Naive thymus-derived CD4-positive, alpha-beta T cell (primary cell): ENCODE measurements at regions not wholly inside any gene's neighbourhood (a gene's known extent, or its start where the extent isn't known, plus 50 kb on each side); places are given as distances from the start of the nearest gene placed in this dataset.

ENCODE experiments used
- ATAC-seq: fragments of 150-1000 bp; cut with Tn5 transposase; 2 replicates; pipeline ENCODE4 v1.10.0; 2021; ENCODE audit warnings: mild to moderate bottlenecking, moderate library complexity
- CTCF ChIA-PET: fragments of 350-600 bp; sonication (Branson Sonifier 250); formaldehyde crosslinking; loops from one replicate; lab custom pipeline; 2021; ENCODE audit warnings: antibody characterized with exemption; lab: Charles Lee
- POLR2A ChIA-PET: fragments of 350-600 bp; sonication (Branson Sonifier 250); formaldehyde crosslinking; loops from one replicate; lab custom pipeline; 2021; ENCODE audit warnings: antibody characterized with exemption, inconsistent platforms; lab: Charles Lee
- DNase-seq, 9 donors: peaks; one replicate each; pipeline versions ENCODE4 v3.0.0 to v3.0.0-alpha.2; 2020 to 2022; ENCODE audit warnings: mixed read lengths in 1 of 9
- H3K27ac ChIP-seq: one replicate; pipeline ENCODE4 v1.7.0; 2013; ENCODE audit warnings: mild to moderate bottlenecking, low read depth, low read length, moderate library complexity
- H3K27me3 ChIP-seq, 2 donors: one replicate each; pipeline ENCODE4 v1.7.0; 2013; ENCODE audit warnings: low read length in 2 of 2, mild to moderate bottlenecking in 2 of 2, moderate library complexity in 2 of 2; ENCODE audit not compliant: control insufficient read depth in 2 of 2, insufficient read depth in 2 of 2
- H3K36me3 ChIP-seq, 3 experiments: 1 replicate in 2 of 3; 2 replicates in 1 of 3; pipeline ENCODE4 v1.7.0; 2013; ENCODE audit warnings: low read length in 3 of 3, mild to moderate bottlenecking in 3 of 3, moderate library complexity in 1 of 3; ENCODE audit not compliant: insufficient read depth in 3 of 3, control insufficient read depth in 2 of 3
- H3K4me1 ChIP-seq, 2 donors: one replicate each; pipeline ENCODE4 v1.7.0; 2013; ENCODE audit warnings: low read length in 2 of 2, mild to moderate bottlenecking in 2 of 2, moderate library complexity in 1 of 2; ENCODE audit not compliant: control insufficient read depth in 2 of 2, insufficient read depth in 2 of 2
- H3K4me3 ChIP-seq: 2 replicates; pipeline ENCODE4 v1.7.0; 2013; ENCODE audit warnings: mild to moderate bottlenecking, low read length
- H3K9me3 ChIP-seq, 3 experiments: 1 replicate in 2 of 3; 2 replicates in 1 of 3; pipeline ENCODE4 v1.7.0; 2013; ENCODE audit warnings: low read length in 3 of 3; ENCODE audit not compliant: control insufficient read depth in 2 of 3
- H3K27ac Mint-ChIP-seq, 9 donors: one replicate each; pipeline ENCODE4 v1.8.0; 2020 to 2022; ENCODE audit warnings: mixed read lengths in 9 of 9, mild to moderate bottlenecking in 8 of 9, moderate library complexity in 5 of 9, inconsistent platforms in 2 of 9
- H3K27me3 Mint-ChIP-seq, 5 donors: one replicate each; pipeline ENCODE4 v1.8.0; 2021 to 2022; ENCODE audit warnings: mixed read lengths in 5 of 5, mild to moderate bottlenecking in 1 of 5
- H3K36me3 Mint-ChIP-seq, 5 donors: one replicate each; pipeline ENCODE4 v1.8.0; 2020 to 2022; ENCODE audit warnings: mixed read lengths in 5 of 5, mild to moderate bottlenecking in 3 of 5, inconsistent platforms in 1 of 5
- H3K4me1 Mint-ChIP-seq, 7 donors: one replicate each; pipeline ENCODE4 v1.8.0; 2020 to 2022; ENCODE audit warnings: mixed read lengths in 7 of 7, mild to moderate bottlenecking in 3 of 7, inconsistent platforms in 1 of 7
- H3K4me3 Mint-ChIP-seq, 10 donors: one replicate each; pipeline ENCODE4 v1.8.0; 2020 to 2022; ENCODE audit warnings: mild to moderate bottlenecking in 10 of 10, mixed read lengths in 10 of 10, moderate library complexity in 6 of 10, inconsistent platforms in 2 of 10
- H3K9me3 Mint-ChIP-seq, 11 donors: one replicate each; pipeline ENCODE4 v1.8.0; 2020 to 2022; ENCODE audit warnings: mixed read lengths in 11 of 11, mild to moderate bottlenecking in 4 of 11, inconsistent platforms in 1 of 11, moderate library complexity in 1 of 11
- intact Hi-C, 2 donors: fragments of 100-400 bp; cut with micrococcal nuclease; formaldehyde crosslinking; loops; one replicate each; pipeline ENCODE4 v1.15.1; 2023

DNA sequence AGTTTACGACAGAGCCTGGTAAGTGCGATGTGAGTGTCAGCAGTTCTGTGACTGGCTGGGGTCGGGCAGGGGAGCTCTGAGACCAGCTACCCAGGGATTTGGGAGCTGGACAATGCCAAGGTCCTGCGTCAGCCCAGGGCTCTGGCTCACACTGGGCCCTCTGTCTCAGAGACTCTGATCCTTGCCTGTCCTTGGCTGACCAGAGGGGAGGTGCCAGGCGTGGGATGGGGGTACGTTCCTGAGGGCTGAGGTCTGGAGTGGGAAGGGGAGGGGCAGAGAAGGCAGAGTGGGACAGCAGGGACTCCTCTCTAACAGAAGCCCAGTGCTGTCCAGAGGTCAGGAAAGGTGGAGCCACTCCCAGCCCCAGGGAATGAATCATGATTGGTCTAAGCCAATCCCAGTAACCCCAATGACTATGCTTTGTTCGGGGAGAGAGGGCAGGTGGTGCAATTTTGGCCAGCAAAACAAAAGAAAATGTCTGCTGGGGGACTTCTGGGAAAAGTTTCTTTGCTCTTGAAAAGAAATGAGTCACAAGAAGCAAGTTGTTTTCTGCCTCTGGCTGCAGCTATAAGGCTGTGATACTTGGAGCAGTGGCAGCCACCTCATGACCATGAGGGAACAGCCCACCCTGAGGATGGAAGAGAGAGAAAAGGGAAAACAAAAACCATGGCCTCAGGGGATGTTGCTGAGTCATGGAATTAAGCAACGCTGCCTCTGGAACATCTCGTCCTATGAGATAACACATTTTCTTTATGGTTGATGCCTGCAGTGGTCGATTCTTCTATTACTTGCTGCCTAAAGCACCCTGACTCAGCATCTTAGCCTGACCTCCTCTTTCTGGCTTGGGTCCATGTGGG, 108.3 kb downstream of the CHST1 start:
- H3K4me1 Mint-ChIP-seq, result peaks cover 0 to 4% (median 0%) of the 10 kb centered on the region in 7 donors
- no peaks in the 10 kb centered on the region for H3K27me3 ChIP-seq
- no peak overlapping the region for H3K4me3 ChIP-seq
- intact Hi-C loops, result no loop called here
- H3K36me3 Mint-ChIP-seq, result peaks cover 0 to 4% (median 0%) of the 10 kb centered on the region in 5 donors
- ATAC-seq, result no peak
- H3K9me3 ChIP-seq, result no peaks in the 10 kb centered on the region
- H3K27ac ChIP-seq, result no peak overlapping the region
- no peak overlapping the region for H3K27ac Mint-ChIP-seq
- no peaks in the 10 kb centered on the region for H3K4me1 ChIP-seq
- H3K36me3 ChIP-seq, result no peaks in the 10 kb centered on the region
- peaks cover 0 to 7% (median 3%) of the 10 kb centered on the region in 11 donors for H3K9me3 Mint-ChIP-seq
- ChIA-PET POLR2A (no interaction called here), CTCF (no interaction called here)
- H3K27me3 Mint-ChIP-seq, result peaks cover 0 to 32% (median 13%) of the 10 kb centered on the region in 5 donors
- no peak for DNase-seq
- H3K4me3 Mint-ChIP-seq, result no peak overlapping the region

- peaks cover 0 to 7% (median 3%) of the 10 kb centered on the region in 11 donors for H3K9me3 Mint-ChIP-seq
- no peak overlapping the region for H3K4me3 Mint-ChIP-seq
- POLR2A ChIA-PET, result no interaction called here
- ATAC-seq, result no peak
- no peak for DNase-seq
- H3K27ac Mint-ChIP-seq, result no peak overlapping the region
- H3K27ac ChIP-seq, result no peak overlapping the region
- no peak overlapping the region for H3K4me3 ChIP-seq
- CTCF ChIA-PET, result no interaction called here
- no peaks in the 10 kb centered on the region for H3K36me3 ChIP-seq
- H3K27me3 Mint-ChIP-seq, result peaks cover 0 to 17% (median 13%) of the 10 kb centered on the region in 5 donors
- H3K36me3 Mint-ChIP-seq, result peaks cover 0 to 4% (median 0%) of the 10 kb centered on the region in 5 donors
- H3K4me1 Mint-ChIP-seq, result peaks cover 0 to 3% (median 0%) of the 10 kb centered on the region in 7 donors
- intact Hi-C loops, result no loop called here
- no peaks in the 10 kb centered on the region for H3K27me3 ChIP-seq
- no peaks in the 10 kb centered on the region for H3K9me3 ChIP-seq
- no peaks in the 10 kb centered on the region for H3K4me1 ChIP-seq
These were observed 111.0 kb downstream of the CHST1 start for GRCh38 chr11:45554230-45554967.

GRCh38 chr11:45553383-45553936, 112.0 kb downstream of the CHST1 start:
- H3K27me3 Mint-ChIP-seq, result peaks cover 0 to 20% (median 13%) of the 10 kb centered on the region in 5 donors
- CTCF ChIA-PET, result no interaction called here
- no peak for ATAC-seq
- DNase-seq, result no peak
- no peaks in the 10 kb centered on the region for H3K36me3 ChIP-seq
- H3K27me3 ChIP-seq, result no peaks in the 10 kb centered on the region
- no peaks in the 10 kb centered on the region for H3K9me3 ChIP-seq
- peaks cover 0 to 7% (median 3%) of the 10 kb centered on the region in 11 donors for H3K9me3 Mint-ChIP-seq
- H3K4me3 ChIP-seq, result no peak overlapping the region
- no peak overlapping the region for H3K27ac Mint-ChIP-seq
- POLR2A ChIA-PET, result no interaction called here
- no peaks in the 10 kb centered on the region for H3K4me1 ChIP-seq
- no peak overlapping the region for H3K4me3 Mint-ChIP-seq
- intact Hi-C loops, result no loop called here
- H3K27ac ChIP-seq, result no peak overlapping the region
- peaks cover 0 to 3% (median 0%) of the 10 kb centered on the region in 7 donors for H3K4me1 Mint-ChIP-seq
- peaks cover 0 to 4% (median 0%) of the 10 kb centered on the region in 5 donors for H3K36me3 Mint-ChIP-seq

GRCh38 chr11:45551191-45551713, 114.2 kb downstream of the CHST1 start:
- H3K4me1 Mint-ChIP-seq, result no peaks in the 10 kb centered on the region
- H3K36me3 Mint-ChIP-seq, result no peaks in the 10 kb centered on the region
- no peaks in the 10 kb centered on the region for H3K4me1 ChIP-seq

GRCh38 chr11:45549257-45549656, 116.2 kb downstream of the CHST1 start:
- no peak overlapping the region for H3K4me3 Mint-ChIP-seq
- H3K27ac ChIP-seq, result no peak overlapping the region
- DNase-seq, result no peak
- no peaks in the 10 kb centered on the region for H3K4me1 Mint-ChIP-seq
- H3K27me3 ChIP-seq, result no peaks in the 10 kb centered on the region
- peaks cover 0 to 5% (median 0%) of the 10 kb centered on the region in 11 donors for H3K9me3 Mint-ChIP-seq
- no peaks in the 10 kb centered on the region for H3K36me3 Mint-ChIP-seq
- H3K4me3 ChIP-seq, result no peak overlapping the region
- POLR2A ChIA-PET, result no interaction called here
- peaks cover 2 to 10% (median 5%) of the 10 kb centered on the region in 5 donors for H3K27me3 Mint-ChIP-seq
- no peak for ATAC-seq
- no peaks in the 10 kb centered on the region for H3K4me1 ChIP-seq
- intact Hi-C loops, result no loop called here
- no peaks in the 10 kb centered on the region for H3K36me3 ChIP-seq
- H3K27ac Mint-ChIP-seq, result no peak overlapping the region
- CTCF ChIA-PET, result no interaction called here
- no peaks in the 10 kb centered on the region for H3K9me3 ChIP-seq

More at GRCh38 chr11:45551191-45551713, 114.2 kb downstream of the CHST1 start:
- ChIA-PET POLR2A (no interaction called here), CTCF (no interaction called here)
- Histone ChIP-seq H3K4me3 (no peak overlapping the region), H3K9me3 (no peaks in the 10 kb centered on the region), H3K27ac (no peak overlapping the region), H3K36me3 (no peaks in the 10 kb centered on the region), H3K27me3 (no peaks in the 10 kb centered on the region)
- DNase-seq (no peak), ATAC-seq (no peak)
- Mint-ChIP-seq H3K4me3 (no peak overlapping the region), H3K27me3 (peaks cover 0 to 13% (median 6%) of the 10 kb centered on the region in 5 donors), H3K27ac (no peak overlapping the region), H3K9me3 (peaks cover 0 to 3% (median 0%) of the 10 kb centered on the region in 11 donors)
- intact Hi-C loops, result no loop called here

DNA sequence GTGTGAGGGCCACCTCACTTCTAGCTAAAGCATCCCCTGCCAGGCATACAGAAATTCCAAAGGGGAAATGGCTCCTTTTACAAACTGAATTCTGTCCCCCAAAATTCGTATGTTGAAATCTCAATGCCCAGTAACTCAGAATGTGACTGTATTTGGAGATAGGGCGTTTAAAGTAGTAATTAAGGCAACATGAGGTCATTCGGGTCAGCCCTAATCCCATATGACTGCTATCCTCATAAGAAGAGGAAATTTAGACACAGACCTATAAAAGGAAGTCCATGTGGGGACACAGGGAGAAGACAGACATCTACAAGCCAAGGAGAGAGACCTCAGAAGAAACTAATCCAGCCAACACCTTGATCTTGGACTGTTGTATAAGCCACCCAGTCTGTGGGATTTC, 119.1 kb downstream of the CHST1 start:
- ChIA-PET CTCF (no interaction called here), POLR2A (no interaction called here)
- no peaks in the 10 kb centered on the region for H3K4me1 Mint-ChIP-seq
- Histone ChIP-seq H3K4me1 (no peaks in the 10 kb centered on the region), H3K27me3 (no peaks in the 10 kb centered on the region), H3K36me3 (no peaks in the 10 kb centered on the region), H3K4me3 (no peak overlapping the region), H3K9me3 (no peaks in the 10 kb centered on the region), H3K27ac (no peak overlapping the region)
- DNase-seq (no peak), ATAC-seq (no peak)
- peaks cover 2 to 25% (median 19%) of the 10 kb centered on the region in 5 donors for H3K27me3 Mint-ChIP-seq
- intact Hi-C loops, result no loop called here
- H3K9me3 Mint-ChIP-seq, result peaks cover 0 to 6% (median 0%) of the 10 kb centered on the region in 11 donors
- H3K36me3 Mint-ChIP-seq, result no peaks in the 10 kb centered on the region
- no peak overlapping the region for H3K27ac Mint-ChIP-seq
- H3K4me3 Mint-ChIP-seq, result no peak overlapping the region
